CD14-positive monocyte (primary cell): ENCODE measurements at regions not wholly inside any gene's neighbourhood (a gene's known extent, or its start where the extent isn't known, plus 50 kb on each side); places are given as distances from the start of the nearest gene placed in this dataset.

Experiments
- DNase-seq, 3 donors: peaks; one replicate each; pipeline ENCODE4 v3.0.0-alpha.2; 2011 to 2022
- H2AFZ ChIP-seq: 2 replicates; pipeline ENCODE4 v1.6.0; 2012; ENCODE audit warnings: mild to moderate bottlenecking, low read depth, low read length, inconsistent platforms; ENCODE audit not compliant: insufficient read depth, poor library complexity, severe bottlenecking
- H3K27ac ChIP-seq, 2 donors: 1 replicate in 1 of 2; 2 replicates in 1 of 2; pipeline ENCODE4 v1.5.1; 2012 to 2013; ENCODE audit warnings: low read length in 2 of 2, control low read depth in 1 of 2, inconsistent platforms in 1 of 2, low read depth in 1 of 2, mild to moderate bottlenecking in 1 of 2
- H3K27me3 ChIP-seq, 2 donors: one replicate each; pipeline versions ENCODE4 v1.6.0 to v1.6.1; 2011 to 2013; ENCODE audit warnings: low read length in 2 of 2; ENCODE audit not compliant: control insufficient read depth in 2 of 2, insufficient read depth in 2 of 2
- H3K36me3 ChIP-seq, 2 donors: replicated peaks in 1 of 2; 1 replicate in 1 of 2; 2 replicates in 1 of 2; pipeline versions ENCODE4 v1.5.1 to v1.6.1; 2012 to 2013; ENCODE audit warnings: low read length in 2 of 2, control low read depth in 1 of 2, inconsistent platforms in 1 of 2, mild to moderate bottlenecking in 1 of 2; ENCODE audit not compliant: insufficient read depth in 2 of 2, control insufficient read depth in 1 of 2
- H3K4me1 ChIP-seq, 2 donors: 1 replicate in 1 of 2; 2 replicates in 1 of 2; pipeline versions ENCODE4 v1.5.1 to v1.6.1; 2012 to 2013; ENCODE audit warnings: low read length in 2 of 2, control low read depth in 1 of 2, inconsistent platforms in 1 of 2, mild to moderate bottlenecking in 1 of 2, moderate library complexity in 1 of 2; ENCODE audit not compliant: insufficient read depth in 2 of 2, control insufficient read depth in 1 of 2
- H3K4me2 ChIP-seq: replicated peaks from 2 replicates; pipeline ENCODE3; 2012; ENCODE audit warnings: low read length, moderate library complexity, mild to moderate bottlenecking; ENCODE audit not compliant: poor library complexity, severe bottlenecking; ENCODE audit errors: extremely low read depth
- H3K4me3 ChIP-seq, 3 experiments: fragments of 200-600 bp in 1 of 3; sonication (generic) in 1 of 3; replicated peaks in 1 of 3; 1 replicate in 2 of 3; 2 replicates in 1 of 3; pipeline ENCODE4 v1.5.1; 2011 to 2013; ENCODE audit warnings: low read length in 3 of 3, mild to moderate bottlenecking in 3 of 3, control low read depth in 2 of 3, low read depth in 2 of 3, inconsistent platforms in 1 of 3, moderate library complexity in 1 of 3
- H3K79me2 ChIP-seq: 2 replicates; pipeline ENCODE4 v1.6.0; 2012; ENCODE audit warnings: mild to moderate bottlenecking, control low read depth, inconsistent platforms, low read length, moderate library complexity; ENCODE audit not compliant: insufficient read depth
- H3K9ac ChIP-seq: 2 replicates; pipeline ENCODE4 v1.6.0; 2017; ENCODE audit warnings: low read length, mild to moderate bottlenecking; ENCODE audit not compliant: insufficient read depth, poor library complexity, severe bottlenecking
- H3K9me3 ChIP-seq, 2 donors: replicated peaks in 1 of 2; 1 replicate in 1 of 2; 2 replicates in 1 of 2; pipeline versions ENCODE4 v1.5.1 to v1.6.1; 2012 to 2013; ENCODE audit warnings: low read length in 2 of 2, control low read depth in 1 of 2; ENCODE audit not compliant: control insufficient read depth in 1 of 2, insufficient read depth in 1 of 2
- H4K20me1 ChIP-seq: 2 replicates; pipeline ENCODE4 v1.6.0; 2012; ENCODE audit warnings: mild to moderate bottlenecking, low read length, control low read depth, moderate library complexity; ENCODE audit not compliant: insufficient read depth
- H3K27ac Mint-ChIP-seq, 7 donors: one replicate each; pipeline ENCODE4 v1.8.0; 2020; ENCODE audit warnings: mild to moderate bottlenecking in 7 of 7, mixed read lengths in 7 of 7, moderate library complexity in 6 of 7, inconsistent platforms in 2 of 7
- H3K27me3 Mint-ChIP-seq, 3 donors: one replicate each; pipeline ENCODE4 v1.8.0; 2021 to 2022; ENCODE audit warnings: low read depth in 3 of 3, mild to moderate bottlenecking in 3 of 3, mixed read lengths in 3 of 3, moderate library complexity in 3 of 3, inconsistent platforms in 1 of 3
- H3K36me3 Mint-ChIP-seq, 2 donors: one replicate each; pipeline ENCODE4 v1.8.0; 2020; ENCODE audit warnings: mixed read lengths in 2 of 2, inconsistent platforms in 1 of 2, mild to moderate bottlenecking in 1 of 2
- H3K4me1 Mint-ChIP-seq: one replicate; pipeline ENCODE4 v1.8.0; 2020; ENCODE audit warnings: mild to moderate bottlenecking, mixed read lengths
- H3K4me3 Mint-ChIP-seq, 2 donors: one replicate each; pipeline ENCODE4 v1.8.0; 2020; ENCODE audit warnings: mild to moderate bottlenecking in 2 of 2, mixed read lengths in 2 of 2, moderate library complexity in 1 of 2
- H3K9me3 Mint-ChIP-seq, 7 donors: one replicate each; pipeline ENCODE4 v1.8.0; 2020 to 2022; ENCODE audit warnings: mixed read lengths in 7 of 7, mild to moderate bottlenecking in 6 of 7, moderate library complexity in 6 of 7, inconsistent platforms in 2 of 7
- WGBS: methylation state at CpG from one replicate; pipeline ENCODE4 v1.1.5; 2013; ENCODE audit warnings: missing lambda C conversion rate; ENCODE audit not compliant: insufficient coverage; 5-methylcytosine and 5-hydroxymethylcytosine counted together
- intact Hi-C, 2 donors: fragments of 100-400 bp; cut with micrococcal nuclease; formaldehyde crosslinking; loops; one replicate each; pipeline versions ENCODE4 v1.15.0 to v1.15.1; 2023
- TF ChIP-seq, protein P1 (sequence below): fragments of 200-600 bp; IDR thresholded peaks from one replicate; pipeline ENCODE4 v1.8.0; 2022; ENCODE audit warnings: antibody characterized with exemption, mild to moderate bottlenecking

DNA sequence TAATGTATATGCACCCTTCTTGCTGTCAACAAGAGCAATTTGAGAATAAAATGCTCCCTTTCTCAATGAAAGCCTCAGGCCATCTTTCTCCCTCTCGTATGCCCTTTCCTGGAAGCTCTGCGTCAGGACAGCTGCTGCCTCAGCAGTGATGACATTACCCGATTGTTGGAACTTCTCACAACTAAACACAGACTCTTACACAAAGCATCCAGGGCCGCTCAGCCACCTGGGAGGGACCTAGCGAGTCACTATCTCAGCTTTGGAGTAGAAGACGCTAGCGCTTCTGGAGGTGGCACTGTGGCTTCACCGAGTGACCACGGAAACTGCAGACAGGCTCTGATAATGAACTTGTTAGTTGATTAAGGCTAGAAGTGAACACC, 153.2 kb upstream of the SOX1 start:
- TF ChIP-seq, protein P1, sequence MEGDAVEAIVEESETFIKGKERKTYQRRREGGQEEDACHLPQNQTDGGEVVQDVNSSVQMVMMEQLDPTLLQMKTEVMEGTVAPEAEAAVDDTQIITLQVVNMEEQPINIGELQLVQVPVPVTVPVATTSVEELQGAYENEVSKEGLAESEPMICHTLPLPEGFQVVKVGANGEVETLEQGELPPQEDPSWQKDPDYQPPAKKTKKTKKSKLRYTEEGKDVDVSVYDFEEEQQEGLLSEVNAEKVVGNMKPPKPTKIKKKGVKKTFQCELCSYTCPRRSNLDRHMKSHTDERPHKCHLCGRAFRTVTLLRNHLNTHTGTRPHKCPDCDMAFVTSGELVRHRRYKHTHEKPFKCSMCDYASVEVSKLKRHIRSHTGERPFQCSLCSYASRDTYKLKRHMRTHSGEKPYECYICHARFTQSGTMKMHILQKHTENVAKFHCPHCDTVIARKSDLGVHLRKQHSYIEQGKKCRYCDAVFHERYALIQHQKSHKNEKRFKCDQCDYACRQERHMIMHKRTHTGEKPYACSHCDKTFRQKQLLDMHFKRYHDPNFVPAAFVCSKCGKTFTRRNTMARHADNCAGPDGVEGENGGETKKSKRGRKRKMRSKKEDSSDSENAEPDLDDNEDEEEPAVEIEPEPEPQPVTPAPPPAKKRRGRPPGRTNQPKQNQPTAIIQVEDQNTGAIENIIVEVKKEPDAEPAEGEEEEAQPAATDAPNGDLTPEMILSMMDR: no peak
- Histone ChIP-seq H3K9me3 (no peaks in the 10 kb centered on the region), H3K27me3 (no peaks in the 10 kb centered on the region), H3K4me3 (no peak overlapping the region), H3K4me2 (no peak overlapping the region), H2AFZ (no peak overlapping the region), H3K27ac (no peak overlapping the region), H3K79me2 (no peaks in the 10 kb centered on the region), H3K36me3 (no peaks in the 10 kb centered on the region), H3K9ac (no peak overlapping the region), H3K4me1 (no peaks in the 10 kb centered on the region), H4K20me1 (no peaks in the 10 kb centered on the region)
- Mint-ChIP-seq H3K4me3 (no peak overlapping the region), H3K4me1 (no peaks in the 10 kb centered on the region), H3K27me3 (peaks cover 0 to 2% (median 2%) of the 10 kb centered on the region in 3 donors), H3K27ac (no peak overlapping the region), H3K9me3 (peaks cover 0 to 2% (median 0%) of the 10 kb centered on the region in 7 donors), H3K36me3 (no peaks in the 10 kb centered on the region)
- intact Hi-C loops: no loop called here
- no peak for DNase-seq
- 79% methylated on average over 5 of the region's 9 CpGs for WGBS

- no peak overlapping the region for H3K4me2 ChIP-seq
- no peaks in the 10 kb centered on the region for H3K79me2 ChIP-seq
- no peaks in the 10 kb centered on the region for H3K9me3 ChIP-seq
- no peaks in the 10 kb centered on the region for H3K36me3 ChIP-seq
- H3K4me1 ChIP-seq: no peaks in the 10 kb centered on the region
- no peaks in the 10 kb centered on the region for H3K27me3 ChIP-seq
- H3K36me3 Mint-ChIP-seq: no peaks in the 10 kb centered on the region
- H3K4me3 ChIP-seq: no peak overlapping the region
- H3K9me3 Mint-ChIP-seq: peaks cover 0 to 2% (median 0%) of the 10 kb centered on the region in 7 donors
- peaks cover 0 to 2% (median 2%) of the 10 kb centered on the region in 3 donors for H3K27me3 Mint-ChIP-seq
- WGBS: 92% methylated on average over 7 of the region's 13 CpGs
- TF ChIP-seq, protein P1: no peak
- no peak overlapping the region for H3K27ac ChIP-seq
- H2AFZ ChIP-seq: no peak overlapping the region
- no peak overlapping the region for H3K27ac Mint-ChIP-seq
- intact Hi-C loops: no loop called here
- H4K20me1 ChIP-seq: no peaks in the 10 kb centered on the region
- H3K4me1 Mint-ChIP-seq: no peaks in the 10 kb centered on the region
- no peak overlapping the region for H3K4me3 Mint-ChIP-seq
- DNase-seq: no peak
- H3K9ac ChIP-seq: no peak overlapping the region
Measured at GRCh38 chr13:111914241-111915103, 152.5 kb upstream of the SOX1 start.
